ENCODE measurements at regions not wholly inside any gene's neighbourhood (a gene's known extent, or its start where the extent isn't known, plus 50 kb on each side); places are given as distances from the start of the nearest gene placed in this dataset.

GRCh38 chr11:107268977-107269376 lies 188.6 kb downstream of the CWF19L2 start:
- peaks cover 0 to 2% of the 10 kb centered on the region in 2 experiments; a peak in 1 of 5 replicates for H3K27me3 ChIP-seq (ENCODE audit: control insufficient read depth in 2 of 2, insufficient read depth in 2 of 2, low read length in 2 of 2)
- H3K9me1 ChIP-seq (ENCODE audit: control insufficient read depth, insufficient read depth, low read length), result no peaks in the 10 kb centered on the region
- H3K9ac ChIP-seq (ENCODE audit: insufficient read depth in 1 of 2, low read depth in 2 of 2, low read length in 2 of 2), result no peak overlapping the region
- intact Hi-C loops (cut with micrococcal nuclease) (no loop called here), in situ Hi-C loops (cut with MboI) (no loop called here)
- CTCF ChIA-PET (ENCODE audit: low intra/inter-chr PET ratio), result no interaction called here
- ATAC-seq, result no peak
- BruUV-seq (replicated peaks), result no TSS peak
- H3K9me3 ChIP-seq (replicated peaks; ENCODE audit: control insufficient read depth, insufficient read depth, low read depth, low read length), result no peaks in the 10 kb centered on the region
- no peak for FAIRE-seq
- POLR2A ChIA-PET, result no interaction called here
- no peak for TF ChIP-seq PCBP1 (IDR thresholded peaks at IDR 0.05; ENCODE audit: low read depth, low read length, poor library complexity, severe bottlenecking)
- TF ChIP-seq, protein P1, sequence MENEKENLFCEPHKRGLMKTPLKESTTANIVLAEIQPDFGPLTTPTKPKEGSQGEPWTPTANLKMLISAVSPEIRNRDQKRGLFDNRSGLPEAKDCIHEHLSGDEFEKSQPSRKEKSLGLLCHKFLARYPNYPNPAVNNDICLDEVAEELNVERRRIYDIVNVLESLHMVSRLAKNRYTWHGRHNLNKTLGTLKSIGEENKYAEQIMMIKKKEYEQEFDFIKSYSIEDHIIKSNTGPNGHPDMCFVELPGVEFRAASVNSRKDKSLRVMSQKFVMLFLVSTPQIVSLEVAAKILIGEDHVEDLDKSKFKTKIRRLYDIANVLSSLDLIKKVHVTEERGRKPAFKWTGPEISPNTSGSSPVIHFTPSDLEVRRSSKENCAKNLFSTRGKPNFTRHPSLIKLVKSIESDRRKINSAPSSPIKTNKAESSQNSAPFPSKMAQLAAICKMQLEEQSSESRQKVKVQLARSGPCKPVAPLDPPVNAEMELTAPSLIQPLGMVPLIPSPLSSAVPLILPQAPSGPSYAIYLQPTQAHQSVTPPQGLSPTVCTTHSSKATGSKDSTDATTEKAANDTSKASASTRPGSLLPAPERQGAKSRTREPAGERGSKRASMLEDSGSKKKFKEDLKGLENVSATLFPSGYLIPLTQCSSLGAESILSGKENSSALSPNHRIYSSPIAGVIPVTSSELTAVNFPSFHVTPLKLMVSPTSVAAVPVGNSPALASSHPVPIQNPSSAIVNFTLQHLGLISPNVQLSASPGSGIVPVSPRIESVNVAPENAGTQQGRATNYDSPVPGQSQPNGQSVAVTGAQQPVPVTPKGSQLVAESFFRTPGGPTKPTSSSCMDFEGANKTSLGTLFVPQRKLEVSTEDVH (IDR thresholded peaks at IDR 0.05; ENCODE audit: low read depth, partially characterized antibody), result no peak
- TF ChIP-seq CBFA2T2 (conservative IDR thresholded peaks at IDR 0.05), result no peak
- TF ChIP-seq ZFP1 (CRISPR knock-in tag; IDR thresholded peaks at IDR 0.05), result no peak
- TF ChIP-seq NFYB (IDR thresholded peaks at IDR 0.05; ENCODE audit: extremely low read depth, insufficient read length), result no peak
- TF ChIP-seq PBX2 (CRISPR knock-in tag; IDR thresholded peaks at IDR 0.05; ENCODE audit: low read depth), result no peak
- no peak for TF ChIP-seq PBX2 (tag; conservative IDR thresholded peaks at IDR 0.05; ENCODE audit: low read depth)
- no peak for TF ChIP-seq CEBPG (CRISPR knock-in tag; IDR thresholded peaks at IDR 0.05)
- no peak for TF ChIP-seq CEBPG (tag; conservative IDR thresholded peaks at IDR 0.05 in 1 of 2, IDR thresholded peaks at IDR 0.05 in 1 of 2)
- TF ChIP-seq BRCA1 (IDR thresholded peaks at IDR 0.05), result no peak
- no peak for TF ChIP-seq BRCA1 (CRISPR knock-in tag; IDR thresholded peaks at IDR 0.05)
- no peaks in the 10 kb centered on the region for H3K79me2 ChIP-seq (ENCODE audit: control insufficient read depth, insufficient read depth, low read length)
- no peak overlapping the region for H2AFZ ChIP-seq (ENCODE audit: low read depth, low read length)
- H3K4me1 ChIP-seq (replicated peaks in 1 of 2; ENCODE audit: control insufficient read depth in 2 of 2, insufficient read depth in 2 of 2, low read length in 2 of 2), result no peaks in the 10 kb centered on the region
- no peaks in the 10 kb centered on the region for H4K20me1 ChIP-seq (replicated peaks; ENCODE audit: control insufficient read depth, insufficient read depth, low read length)
- H3K4me3 ChIP-seq, result no peak overlapping the region
- H3K4me2 ChIP-seq (ENCODE audit: insufficient read depth, low read length), result no peak overlapping the region
- DNase-seq (ENCODE audit: extremely low read depth in 1 of 4, low spot score in 3 of 4), result no peak
- H3K36me3 ChIP-seq (ENCODE audit: control insufficient read depth, insufficient read depth, low read length), result no peaks in the 10 kb centered on the region
- 8% methylated on average over 3 of the region's 3 CpGs for WGBS (ENCODE audit: insufficient coverage, low coverage, missing lambda C conversion rate)
- no peak overlapping the region for H3K27ac ChIP-seq (ENCODE audit: extremely low read depth, low read depth, low read length)
